HG03432 (cell line): ENCODE measurements at regions not wholly inside any gene's neighbourhood (a gene's known extent, or its start where the extent isn't known, plus 50 kb on each side); places are given as distances from the start of the nearest gene placed in this dataset.

Experiments used
- ATAC-seq: cut with Tn5 transposase; IDR thresholded peaks from one replicate; pipeline ENCODE4 v1.9.1; 2021; ENCODE audit warnings: mild to moderate bottlenecking, moderate library complexity; ENCODE audit not compliant: unreplicated experiment

GRCh38 chr6:164842085-164842484 is 467.3 kb downstream of the C6orf118 start:
- no peak for ATAC-seq

- no peak for ATAC-seq
Measured at GRCh38 chr6:164838068-164838615, 471.3 kb downstream of the C6orf118 start.

GRCh38 chr6:164836486-164836885 is 472.9 kb downstream of the C6orf118 start:
- ATAC-seq, result no peak

- ATAC-seq, result no peak
Measured at GRCh38 chr6:164832410-164832809, 477.0 kb downstream of the C6orf118 start.

- ATAC-seq, result no peak
Measured at GRCh38 chr6:164827537-164827936, 481.9 kb downstream of the C6orf118 start.

GRCh38 chr6:164826831-164827468 is 482.5 kb downstream of the C6orf118 start:
- ATAC-seq, result no peak

- ATAC-seq, result no peak
Measured at GRCh38 chr6:164825386-164825785, 484.0 kb downstream of the C6orf118 start.

GRCh38 chr6:164817662-164818061 is 491.7 kb downstream of the C6orf118 start:
- no peak for ATAC-seq

GRCh38 chr6:164812706-164813105 is 496.7 kb downstream of the C6orf118 start:
- ATAC-seq, result no peak

GRCh38 chr6:164807125-164807524 is 502.3 kb downstream of the C6orf118 start:
- ATAC-seq, result no peak

GRCh38 chr6:164795056-164795815 is 514.2 kb downstream of the C6orf118 start:
- ATAC-seq, result no peak

- ATAC-seq, result no peak
Measured at GRCh38 chr6:164792666-164793065, 516.7 kb downstream of the C6orf118 start.

- ATAC-seq, result no peak
Measured at GRCh38 chr6:164791498-164791897, 517.9 kb downstream of the C6orf118 start.

- no peak for ATAC-seq
Measured at GRCh38 chr6:164763788-164764187, 545.6 kb downstream of the C6orf118 start.

GRCh38 chr6:164757451-164757850 is 552.0 kb downstream of the C6orf118 start:
- ATAC-seq, result no peak

GRCh38 chr6:164756723-164757122 is 552.7 kb downstream of the C6orf118 start:
- ATAC-seq, result no peak

- ATAC-seq, result no peak
Measured at GRCh38 chr6:164756142-164756541, 553.3 kb downstream of the C6orf118 start.

- ATAC-seq, result no peak
Measured at GRCh38 chr6:164753517-164753916, 555.9 kb downstream of the C6orf118 start.

- ATAC-seq, result no peak
Measured at GRCh38 chr6:164751395-164751794, 558.0 kb downstream of the C6orf118 start.

GRCh38 chr6:164750128-164750527 is 559.3 kb downstream of the C6orf118 start:
- no peak for ATAC-seq

- no peak for ATAC-seq
Measured at GRCh38 chr6:164749221-164750064, 560.0 kb downstream of the C6orf118 start.
